HG03520 (cell line): ENCODE measurements at regions not wholly inside any gene's neighbourhood (a gene's known extent, or its start where the extent isn't known, plus 50 kb on each side); places are given as distances from the start of the nearest gene placed in this dataset.

Experiments used
- ATAC-seq: cut with Tn5 transposase; IDR thresholded peaks from one replicate; pipeline ENCODE4 v1.9.1; 2021; ENCODE audit warnings: mild to moderate bottlenecking, moderate library complexity; ENCODE audit not compliant: unreplicated experiment

GRCh38 chr6:98274691-98275090, 559.7 kb upstream of the POU3F2 start:
- no peak for ATAC-seq

- no peak for ATAC-seq
Observed at GRCh38 chr6:98280492-98280891, 553.9 kb upstream of the POU3F2 start.

DNA sequence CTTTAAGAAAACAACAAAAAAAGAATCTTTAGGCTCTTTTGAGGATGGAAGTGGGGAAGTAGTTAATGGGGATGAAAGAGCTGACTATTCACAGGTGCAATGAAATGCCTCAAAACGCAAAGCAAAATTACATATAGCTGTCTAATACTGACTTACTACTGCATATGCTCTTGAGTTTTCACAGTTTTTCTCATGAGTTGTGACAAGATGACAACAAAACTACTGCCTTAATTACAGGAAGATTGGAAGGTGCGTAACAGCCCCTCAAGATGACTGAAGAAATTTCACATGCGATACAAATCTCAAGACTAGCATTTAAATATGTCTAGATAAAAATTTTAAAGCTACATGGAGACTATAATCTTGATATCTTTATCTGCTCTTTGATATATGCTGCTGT, 547.8 kb upstream of the POU3F2 start:
- no peak for ATAC-seq

- ATAC-seq: no peak
Observed at GRCh38 chr6:98287876-98288275, 546.5 kb upstream of the POU3F2 start.

DNA sequence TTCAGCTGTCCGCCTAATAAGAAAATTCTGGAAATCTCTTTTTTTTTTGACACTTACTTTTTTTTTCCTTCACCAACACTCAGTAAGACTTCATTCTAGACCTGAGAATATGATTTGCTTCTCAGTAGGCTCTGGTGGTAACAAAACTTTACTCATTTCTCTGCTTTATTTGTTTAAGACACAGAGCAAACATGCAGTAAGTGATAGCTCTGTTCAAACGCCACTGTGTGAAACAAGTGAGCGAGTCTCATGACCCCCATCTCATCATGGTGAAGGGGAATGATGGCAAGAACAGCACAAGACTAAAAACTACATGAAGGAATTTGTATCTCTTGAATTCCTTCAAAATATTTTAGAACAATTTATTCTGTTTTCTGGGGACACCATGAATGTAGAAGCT, 541.6 kb upstream of the POU3F2 start:
- ATAC-seq: no peak

- no peak for ATAC-seq
Observed at GRCh38 chr6:98295515-98296175, 538.7 kb upstream of the POU3F2 start.

GRCh38 chr6:98308564-98308963, 525.8 kb upstream of the POU3F2 start:
- ATAC-seq: no peak

DNA sequence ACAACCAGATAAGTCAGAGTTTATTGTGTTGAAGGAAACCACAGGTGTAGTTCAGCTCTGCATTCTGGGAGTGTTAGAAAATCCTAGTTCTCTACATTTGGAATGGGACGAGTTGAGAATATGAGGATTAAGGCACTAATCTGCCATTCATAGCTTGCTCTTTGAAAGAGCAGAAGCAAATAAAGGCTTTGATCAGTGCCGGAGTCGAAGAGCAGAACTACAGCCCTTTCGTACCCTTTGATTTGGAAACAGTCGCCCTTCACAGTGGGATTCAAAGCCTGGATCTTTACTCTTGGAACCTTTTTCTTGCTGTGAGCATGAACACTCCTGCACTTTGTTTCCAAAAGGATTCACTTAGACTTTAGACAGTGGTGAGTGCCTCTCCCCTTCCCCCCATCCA, 523.9 kb upstream of the POU3F2 start:
- no peak for ATAC-seq

DNA sequence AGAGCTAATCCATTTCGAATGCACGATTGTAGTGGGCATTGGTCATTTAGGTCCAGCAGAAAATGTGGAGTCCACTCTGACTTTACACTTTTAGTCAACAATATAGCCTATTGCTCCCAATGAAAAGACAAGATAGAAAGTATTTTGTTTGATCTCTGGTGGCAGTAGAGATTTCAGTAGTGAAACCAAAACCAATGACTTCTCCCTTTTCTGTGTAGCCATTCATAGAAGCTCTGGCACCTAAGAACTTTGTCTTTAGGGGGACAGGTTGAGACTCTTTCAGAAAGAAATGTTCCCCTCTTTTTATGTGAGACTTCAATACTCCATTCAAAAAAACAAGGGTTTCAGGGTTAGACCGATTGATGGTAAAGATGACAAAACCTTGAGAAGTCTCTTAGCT, 510.8 kb upstream of the POU3F2 start:
- ATAC-seq: peak; percentile 95

DNA sequence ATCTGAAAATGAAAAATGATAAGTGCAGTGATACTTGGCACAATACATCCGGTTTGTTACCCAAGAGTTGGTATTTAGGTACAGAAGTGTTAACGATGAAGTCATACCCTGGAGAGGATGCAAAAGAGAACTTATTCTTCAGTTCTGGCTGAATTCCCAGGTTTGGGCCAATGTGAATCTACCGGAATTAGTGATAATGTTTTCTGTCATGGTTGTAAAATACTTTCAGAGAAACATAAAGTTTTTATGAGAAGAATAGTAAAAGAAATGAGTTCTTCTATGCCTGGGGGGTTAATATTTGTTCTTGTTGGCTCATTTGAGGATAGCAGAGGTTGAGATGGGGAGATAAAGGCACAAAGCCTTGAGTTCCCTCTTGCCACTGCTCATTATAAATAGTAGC, 509.9 kb upstream of the POU3F2 start:
- no peak for ATAC-seq

GRCh38 chr6:98325366-98325765, 509.0 kb upstream of the POU3F2 start:
- no peak for ATAC-seq

- ATAC-seq: no peak
Observed at GRCh38 chr6:98333273-98333672, 501.1 kb upstream of the POU3F2 start.

GRCh38 chr6:98335594-98335993, 498.8 kb upstream of the POU3F2 start:
- no peak for ATAC-seq

DNA sequence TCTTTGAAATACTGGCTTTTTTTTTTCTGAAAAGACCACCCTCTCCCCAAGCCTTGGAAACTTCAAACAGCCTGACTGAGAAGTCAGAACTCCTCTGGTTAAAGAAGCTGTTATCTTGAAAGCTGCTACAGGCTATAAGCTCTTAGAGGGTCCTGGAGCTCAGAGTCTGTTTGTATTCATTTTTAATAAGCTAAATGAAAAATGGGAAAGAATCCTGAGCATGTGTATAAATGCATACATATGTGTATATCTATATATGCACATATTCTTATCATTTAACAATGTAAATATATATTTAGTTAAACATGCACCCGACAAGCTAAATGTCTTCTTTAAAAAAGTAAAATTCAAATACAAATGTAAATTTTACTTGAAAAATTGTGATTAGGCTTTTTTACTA, 494.9 kb upstream of the POU3F2 start:
- no peak for ATAC-seq

GRCh38 chr6:98343004-98343403, 491.4 kb upstream of the POU3F2 start:
- ATAC-seq: no peak

DNA sequence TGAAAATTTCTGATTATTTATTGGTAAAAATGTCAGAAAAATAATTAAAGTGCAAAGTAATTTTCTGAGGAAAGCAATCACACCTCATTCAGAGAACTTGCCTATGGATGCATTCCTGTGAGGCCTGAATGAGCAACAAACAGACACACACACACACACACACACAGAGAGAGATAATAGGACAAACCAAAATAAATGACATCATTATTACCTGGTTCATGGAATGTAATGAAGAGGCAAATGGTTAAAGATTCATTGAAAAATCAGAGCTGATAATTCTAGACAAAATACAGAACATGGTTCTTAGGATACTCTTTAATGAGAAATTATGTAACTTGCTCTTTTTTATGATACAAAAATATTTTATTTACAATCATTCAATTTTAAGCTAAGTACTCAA, 490.6 kb upstream of the POU3F2 start:
- no peak for ATAC-seq

DNA sequence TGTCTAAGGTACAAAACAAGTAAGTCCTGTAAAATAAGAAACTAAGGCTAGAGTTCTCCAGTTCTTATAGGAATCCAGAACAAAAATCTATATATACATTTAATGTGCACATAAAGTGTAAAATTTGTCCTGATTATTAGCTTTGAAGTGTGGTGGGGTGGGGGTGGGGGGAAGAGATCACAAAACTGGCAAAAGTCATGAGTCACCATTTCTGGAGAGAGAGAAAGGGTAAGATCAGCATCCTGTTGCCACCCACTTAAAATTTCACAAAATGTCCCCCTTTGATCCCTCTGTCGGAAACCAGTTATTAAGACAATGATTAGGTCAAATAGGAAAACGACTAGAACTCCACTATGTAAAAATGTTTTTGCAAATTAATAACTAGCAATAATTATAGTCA, 482.0 kb upstream of the POU3F2 start:
- ATAC-seq: no peak

GRCh38 chr6:98358173-98358572, 476.2 kb upstream of the POU3F2 start:
- no peak for ATAC-seq

- ATAC-seq: no peak
Observed at GRCh38 chr6:98366371-98366770, 468.0 kb upstream of the POU3F2 start.

- no peak for ATAC-seq
Observed at GRCh38 chr6:98380589-98380988, 453.8 kb upstream of the POU3F2 start.

DNA sequence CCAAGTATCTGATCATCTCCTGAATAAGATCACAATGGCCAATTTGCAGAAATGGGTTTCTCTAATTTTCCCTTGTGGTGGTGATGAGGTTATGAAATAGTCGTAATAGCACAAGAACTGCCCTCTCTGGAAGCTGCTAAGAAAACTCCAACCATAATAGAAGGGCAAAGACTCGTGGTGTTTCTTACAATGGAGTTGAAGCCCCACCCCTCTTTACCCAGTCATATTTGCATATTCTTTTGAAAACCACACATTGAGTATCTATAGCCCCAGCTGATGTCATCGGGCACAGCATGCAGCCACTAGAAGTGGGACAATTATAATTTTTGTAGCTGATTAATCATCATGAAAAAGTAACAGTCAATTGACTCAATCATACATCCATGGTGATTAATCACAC, 452.1 kb upstream of the POU3F2 start:
- ATAC-seq: no peak

GRCh38 chr6:98384334-98384733, 450.0 kb upstream of the POU3F2 start:
- no peak for ATAC-seq

GRCh38 chr6:98384801-98385200, 449.6 kb upstream of the POU3F2 start:
- no peak for ATAC-seq
